ENCODE measurements at regions not wholly inside any gene's neighbourhood (a gene's known extent, or its start where the extent isn't known, plus 50 kb on each side); places are given as distances from the start of the nearest gene placed in this dataset.

- TF ChIP-seq EP300 (IDR thresholded peaks at IDR 0.05) (no peak), CTCF (IDR thresholded peaks at IDR 0.05) (no peak), POLR2AphosphoS5 (IDR thresholded peaks at IDR 0.05) (no peak), POLR2A (IDR thresholded peaks at IDR 0.05) (no peak)
Observed at GRCh38 chr3:64773137-64773536, 85.3 kb upstream of the ADAMTS9 start.

All from gastroesophageal sphincter (tissue), 3 donors.